MM.1S (cell line): ENCODE measurements at regions not wholly inside any gene's neighbourhood (a gene's known extent, or its start where the extent isn't known, plus 50 kb on each side); places are given as distances from the start of the nearest gene placed in this dataset.

Experiments
- CTCF ChIP-seq: fragments of 300-600 bp; sonication (generic); IDR thresholded peaks from 2 replicates; pipeline ENCODE4 v1.5.1; 2016; ENCODE audit warnings: antibody characterized with exemption, low read length, mixed read lengths
- EZH2 ChIP-seq: fragments of 300-600 bp; sonication (generic); optimal IDR thresholded peaks from 2 replicates; pipeline ENCODE3; 2017; ENCODE audit warnings: low read depth, mild to moderate bottlenecking, antibody characterized with exemption, low read length, mixed read lengths
- EZH2phosphoT487 ChIP-seq: fragments of 300-600 bp; sonication (generic); IDR thresholded peaks from 2 replicates; pipeline ENCODE4 v1.6.1; 2018; ENCODE audit warnings: antibody characterized with exemption, low read length

- TF ChIP-seq CTCF (no peak), EZH2phosphoT487 (no peak), EZH2 (no peak)
Measured at GRCh38 chr15:100772478-100772877, 107.2 kb upstream of the ALDH1A3 start.
